Activated naive CD4-positive, alpha-beta T cell treated with anti-CD3 and anti-CD28 coated beads, Interleukin-2, amount 10 ng/mL, durations not matched to agents 7 days and 5 days (primary cell): ENCODE measurements at regions not wholly inside any gene's neighbourhood (a gene's known extent, or its start where the extent isn't known, plus 50 kb on each side); places are given as distances from the start of the nearest gene placed in this dataset.
"Not testable (repeated sequence)": the region's sequence is repeated elsewhere in the genome, so short reads cannot be mapped to it uniquely, and the experiment has no call there.

Experiments used
- CTCF ChIA-PET: fragments of 350-600 bp; sonication (Branson Sonifier 250); formaldehyde crosslinking; loops from one replicate; lab custom pipeline; 2021; ENCODE audit warnings: antibody characterized with exemption; lab: Charles Lee
- DNase-seq: peaks from one replicate; pipeline ENCODE4 v3.0.0-alpha.2; 2020
- H3K27ac Mint-ChIP-seq: one replicate; pipeline ENCODE4 v1.8.0; 2021; ENCODE audit warnings: mild to moderate bottlenecking, moderate library complexity, mixed read lengths
- H3K27me3 Mint-ChIP-seq: one replicate; pipeline ENCODE4 v1.8.0; 2021; ENCODE audit warnings: mild to moderate bottlenecking, mixed read lengths
- H3K36me3 Mint-ChIP-seq: one replicate; pipeline ENCODE4 v1.8.0; 2021; ENCODE audit warnings: mixed read lengths
- H3K4me1 Mint-ChIP-seq: one replicate; pipeline ENCODE4 v1.8.0; 2021; ENCODE audit warnings: mixed read lengths
- H3K4me3 Mint-ChIP-seq: one replicate; pipeline ENCODE4 v1.8.0; 2021; ENCODE audit warnings: mild to moderate bottlenecking, moderate library complexity, mixed read lengths
- H3K9me3 Mint-ChIP-seq: one replicate; pipeline ENCODE4 v1.8.0; 2021; ENCODE audit warnings: mixed read lengths

GRCh38 chr15:53196788-53197187 lies 406.7 kb upstream of the ONECUT1 start:
- DNase-seq: no peak
- no peak overlapping the region for H3K27ac Mint-ChIP-seq
- CTCF ChIA-PET: no interaction called here
- H3K4me3 Mint-ChIP-seq: no peak overlapping the region
- H3K27me3 Mint-ChIP-seq: peaks cover 6% of the 10 kb centered on the region
- H3K36me3 Mint-ChIP-seq: no peaks in the 10 kb centered on the region
- H3K4me1 Mint-ChIP-seq: no peaks in the 10 kb centered on the region
- H3K9me3 Mint-ChIP-seq: peaks cover 3% of the 10 kb centered on the region

- H3K9me3 Mint-ChIP-seq: peaks cover 3% of the 10 kb centered on the region
Observed at GRCh38 chr15:53196242-53196641, 406.1 kb upstream of the ONECUT1 start.

GRCh38 chr15:53193149-53193548 lies 403.0 kb upstream of the ONECUT1 start:
- H3K27ac Mint-ChIP-seq: no peak overlapping the region
- H3K4me1 Mint-ChIP-seq: no peaks in the 10 kb centered on the region
- peaks cover 3% of the 10 kb centered on the region for H3K9me3 Mint-ChIP-seq
- no peak overlapping the region for H3K4me3 Mint-ChIP-seq
- H3K27me3 Mint-ChIP-seq: peaks cover 6% of the 10 kb centered on the region
- CTCF ChIA-PET: no interaction called here
- no peaks in the 10 kb centered on the region for H3K36me3 Mint-ChIP-seq
- no peak for DNase-seq

More at GRCh38 chr15:53196242-53196641, 406.1 kb upstream of the ONECUT1 start:
- DNase-seq: no peak
- Mint-ChIP-seq H3K36me3 (no peaks in the 10 kb centered on the region), H3K4me1 (no peaks in the 10 kb centered on the region), H3K4me3 (no peak overlapping the region), H3K27ac (no peak overlapping the region), H3K27me3 (peaks cover 6% of the 10 kb centered on the region)
- CTCF ChIA-PET: no interaction called here

- Mint-ChIP-seq H3K4me1 (no peaks in the 10 kb centered on the region), H3K9me3 (peaks cover 5% of the 10 kb centered on the region), H3K27ac (no peak overlapping the region), H3K36me3 (no peaks in the 10 kb centered on the region), H3K4me3 (no peak overlapping the region), H3K27me3 (no peaks in the 10 kb centered on the region)
- CTCF ChIA-PET: no interaction called here
- no peak for DNase-seq
Observed at GRCh38 chr15:53189860-53190259, 399.7 kb upstream of the ONECUT1 start.

GRCh38 chr15:53183449-53183848 lies 393.3 kb upstream of the ONECUT1 start:
- CTCF ChIA-PET, H3K36me3 Mint-ChIP-seq, DNase-seq, H3K9me3 Mint-ChIP-seq, H3K27me3 Mint-ChIP-seq, H3K4me3 Mint-ChIP-seq, H3K4me1 Mint-ChIP-seq, H3K27ac Mint-ChIP-seq: not testable (repeated sequence)

- CTCF ChIA-PET: no interaction called here
- no peaks in the 10 kb centered on the region for H3K4me1 Mint-ChIP-seq
Observed at GRCh38 chr15:53171571-53171970, 381.4 kb upstream of the ONECUT1 start.

GRCh38 chr15:53166684-53167201 lies 376.6 kb upstream of the ONECUT1 start:
- DNase-seq: no peak
- no peaks in the 10 kb centered on the region for H3K36me3 Mint-ChIP-seq
- CTCF ChIA-PET: no interaction called here
- no peaks in the 10 kb centered on the region for H3K4me1 Mint-ChIP-seq
- H3K4me3 Mint-ChIP-seq: no peak overlapping the region
- H3K27me3 Mint-ChIP-seq: no peaks in the 10 kb centered on the region
- no peak overlapping the region for H3K27ac Mint-ChIP-seq
- no peaks in the 10 kb centered on the region for H3K9me3 Mint-ChIP-seq

More at GRCh38 chr15:53171571-53171970, 381.4 kb upstream of the ONECUT1 start:
- Mint-ChIP-seq H3K27ac (no peak overlapping the region), H3K9me3 (no peaks in the 10 kb centered on the region), H3K27me3 (no peaks in the 10 kb centered on the region), H3K36me3 (no peaks in the 10 kb centered on the region), H3K4me3 (no peak overlapping the region)
- DNase-seq: no peak

GRCh38 chr15:53165988-53166683 lies 376.0 kb upstream of the ONECUT1 start:
- Mint-ChIP-seq H3K4me3 (no peak overlapping the region), H3K36me3 (no peaks in the 10 kb centered on the region), H3K9me3 (no peaks in the 10 kb centered on the region), H3K27me3 (no peaks in the 10 kb centered on the region), H3K27ac (no peak overlapping the region), H3K4me1 (no peaks in the 10 kb centered on the region)
- no peak for DNase-seq
- CTCF ChIA-PET: no interaction called here

GRCh38 chr15:53160092-53160704 lies 370.1 kb upstream of the ONECUT1 start:
- Mint-ChIP-seq H3K27ac (no peak overlapping the region), H3K4me3 (no peak overlapping the region), H3K27me3 (no peaks in the 10 kb centered on the region), H3K36me3 (no peaks in the 10 kb centered on the region), H3K4me1 (no peaks in the 10 kb centered on the region), H3K9me3 (no peaks in the 10 kb centered on the region)
- DNase-seq: no peak
- CTCF ChIA-PET: no interaction called here

GRCh38 chr15:53159458-53159857 lies 369.3 kb upstream of the ONECUT1 start:
- no peak overlapping the region for H3K27ac Mint-ChIP-seq
- no peaks in the 10 kb centered on the region for H3K36me3 Mint-ChIP-seq

GRCh38 chr15:53158995-53159394 lies 368.9 kb upstream of the ONECUT1 start:
- H3K27ac Mint-ChIP-seq: no peak overlapping the region
- no peak for DNase-seq

More at GRCh38 chr15:53159458-53159857, 369.3 kb upstream of the ONECUT1 start:
- DNase-seq: no peak
- Mint-ChIP-seq H3K27me3 (no peaks in the 10 kb centered on the region), H3K4me3 (no peak overlapping the region), H3K9me3 (no peaks in the 10 kb centered on the region), H3K4me1 (no peaks in the 10 kb centered on the region)
- CTCF ChIA-PET: no interaction called here

GRCh38 chr15:53133255-53133850 lies 343.2 kb upstream of the ONECUT1 start:
- CTCF ChIA-PET: no interaction called here
- Mint-ChIP-seq H3K9me3 (no peaks in the 10 kb centered on the region), H3K4me1 (no peaks in the 10 kb centered on the region), H3K36me3 (no peaks in the 10 kb centered on the region), H3K27ac (no peak overlapping the region), H3K27me3 (no peaks in the 10 kb centered on the region), H3K4me3 (no peak overlapping the region)
- DNase-seq: no peak

More at GRCh38 chr15:53158995-53159394, 368.9 kb upstream of the ONECUT1 start:
- H3K4me3 Mint-ChIP-seq: no peak overlapping the region
- no peaks in the 10 kb centered on the region for H3K4me1 Mint-ChIP-seq
- H3K36me3 Mint-ChIP-seq: no peaks in the 10 kb centered on the region
- H3K9me3 Mint-ChIP-seq: no peaks in the 10 kb centered on the region
- CTCF ChIA-PET: no interaction called here
- no peaks in the 10 kb centered on the region for H3K27me3 Mint-ChIP-seq

GRCh38 chr15:53130943-53131342 lies 340.8 kb upstream of the ONECUT1 start:
- no peak overlapping the region for H3K4me3 Mint-ChIP-seq
- H3K9me3 Mint-ChIP-seq: no peaks in the 10 kb centered on the region
- DNase-seq: no peak
- no peaks in the 10 kb centered on the region for H3K36me3 Mint-ChIP-seq
- CTCF ChIA-PET: no interaction called here
- H3K27ac Mint-ChIP-seq: no peak overlapping the region
- H3K27me3 Mint-ChIP-seq: no peaks in the 10 kb centered on the region
- H3K4me1 Mint-ChIP-seq: no peaks in the 10 kb centered on the region

- Mint-ChIP-seq H3K9me3 (no peaks in the 10 kb centered on the region), H3K36me3 (no peaks in the 10 kb centered on the region), H3K27me3 (no peaks in the 10 kb centered on the region), H3K4me1 (no peaks in the 10 kb centered on the region), H3K4me3 (no peak overlapping the region), H3K27ac (no peak overlapping the region)
- no peak for DNase-seq
- CTCF ChIA-PET: no interaction called here
Observed at GRCh38 chr15:53129121-53129904, 339.2 kb upstream of the ONECUT1 start.
